H1 (cell line): ENCODE measurements at regions not wholly inside any gene's neighbourhood (a gene's known extent, or its start where the extent isn't known, plus 50 kb on each side); places are given as distances from the start of the nearest gene placed in this dataset.

Experiments used
- CTCF ChIA-PET: fragments of 300-600 bp; sonication (Branson Sonifier 250); formaldehyde crosslinking; loops from one replicate; lab custom pipeline; 2021; ENCODE audit not compliant: partially characterized antibody; lab: Charles Lee
- POLR2A ChIA-PET: fragments of 300-600 bp; sonication (Branson Sonifier 250); formaldehyde crosslinking; loops from one replicate; lab custom pipeline; 2021; ENCODE audit warnings: inconsistent platforms; ENCODE audit not compliant: partially characterized antibody; lab: Charles Lee
- DNase-seq, 2 experiments: peaks; one replicate each; pipeline versions ENCODE4 v3.0.0 to v3.0.0-alpha.2; 2010 to 2022; ENCODE audit warnings: low spot score in 2 of 2, low read depth in 1 of 2, mixed read lengths in 1 of 2
- FAIRE-seq: peaks from 2 replicates; lab custom pipeline; 2011; peaks lifted over from hg19 to GRCh38; lab: Jason Lieb, UNC
- H2AFZ ChIP-seq: 2 replicates; pipeline ENCODE4 v1.8.1; 2012; ENCODE audit warnings: low read length, inconsistent platforms
- H2AK5ac ChIP-seq: 2 replicates; pipeline ENCODE4 v1.6.1; 2013; ENCODE audit warnings: low read depth, low read length
- H2BK120ac ChIP-seq: replicated peaks from 2 replicates; pipeline ENCODE3; 2013; ENCODE audit warnings: low read depth, low read length, inconsistent platforms
- H2BK12ac ChIP-seq: 2 replicates; pipeline ENCODE4 v1.6.1; 2013; ENCODE audit warnings: low read depth, low read length
- H2BK15ac ChIP-seq: 2 replicates; pipeline ENCODE4 v1.6.1; 2013; ENCODE audit warnings: low read length
- H2BK20ac ChIP-seq: 2 replicates; pipeline ENCODE4 v1.6.1; 2013; ENCODE audit warnings: low read length
- H2BK5ac ChIP-seq: 2 replicates; pipeline ENCODE4 v1.6.1; 2013; ENCODE audit warnings: low read depth, low read length
- H3K14ac ChIP-seq: 2 replicates; pipeline ENCODE4 v1.6.1; 2013; ENCODE audit warnings: inconsistent platforms; ENCODE audit not compliant: insufficient read length
- H3K18ac ChIP-seq: 2 replicates; pipeline ENCODE4 v1.6.1; 2013; ENCODE audit warnings: low read length; ENCODE audit errors: extremely low read depth
- H3K23ac ChIP-seq: 2 replicates; pipeline ENCODE4 v1.6.1; 2013; ENCODE audit warnings: inconsistent platforms; ENCODE audit not compliant: insufficient read length
- H3K23me2 ChIP-seq: 2 replicates; pipeline ENCODE4 v1.6.1; 2013; ENCODE audit warnings: low read depth, low read length
- H3K27ac ChIP-seq: 2 replicates; pipeline ENCODE4 v1.6.1; 2011; ENCODE audit warnings: low read depth, low read length, inconsistent platforms
- H3K27me3 ChIP-seq, 4 experiments: replicated peaks in 1 of 4; 1 replicate in 1 of 4; 2 replicates in 3 of 4; pipeline versions ENCODE4 v1.6.1 to v1.8.1; 2011 to 2013; ENCODE audit warnings: low read length in 3 of 4, mild to moderate bottlenecking in 3 of 4, inconsistent platforms in 2 of 4, mixed read lengths in 2 of 4, moderate library complexity in 1 of 4; ENCODE audit not compliant: control insufficient read depth in 3 of 4, insufficient read depth in 3 of 4; ENCODE audit errors: extremely low read depth in 1 of 4
- H3K36me3 ChIP-seq, 4 experiments: 2 replicates each; pipeline versions ENCODE4 v1.6.1 to v1.8.1; 2011 to 2013; ENCODE audit warnings: mild to moderate bottlenecking in 4 of 4, low read length in 3 of 4, moderate library complexity in 2 of 4, control low read depth in 1 of 4, inconsistent platforms in 1 of 4; ENCODE audit not compliant: insufficient read depth in 4 of 4, control insufficient read depth in 2 of 4
- H3K4ac ChIP-seq: replicated peaks from 2 replicates; pipeline ENCODE3; 2013; ENCODE audit warnings: low read length, low read depth, mixed read lengths, inconsistent platforms; ENCODE audit not compliant: insufficient read length
- H3K4me1 ChIP-seq, 4 experiments: replicated peaks in 1 of 4; 1 replicate in 1 of 4; 2 replicates in 3 of 4; pipeline versions ENCODE4 v1.6.1 to v1.8.1; 2011 to 2013; ENCODE audit warnings: low read length in 3 of 4, inconsistent platforms in 2 of 4, mixed read lengths in 1 of 4; ENCODE audit not compliant: insufficient read depth in 4 of 4, control insufficient read depth in 3 of 4
- H3K4me2 ChIP-seq, 2 experiments: 2 replicates each; pipeline versions ENCODE4 v1.6.1 to v1.8.1; 2011 to 2013; ENCODE audit warnings: low read depth in 2 of 2, low read length in 2 of 2, control low read depth in 1 of 2, inconsistent platforms in 1 of 2, mild to moderate bottlenecking in 1 of 2; ENCODE audit not compliant: insufficient read depth in 1 of 2
- H3K4me3 ChIP-seq, 4 experiments: fragments of 200-600, 300-600 bp in 1 of 4; sonication (generic), shearing (Covaris generic), sonication (Bioruptor Twin) in 1 of 4; 2 replicates each; pipeline versions ENCODE4 v1.5.1 to v1.8.1; 2011 to 2016; ENCODE audit warnings: low read length in 4 of 4, low read depth in 3 of 4, control low read depth in 2 of 4, inconsistent platforms in 2 of 4, mild to moderate bottlenecking in 2 of 4, mixed read lengths in 1 of 4, moderate library complexity in 1 of 4; ENCODE audit not compliant: insufficient read depth in 2 of 4; ENCODE audit errors: extremely low read depth in 1 of 4
- H3K56ac ChIP-seq: replicated peaks from 2 replicates; pipeline ENCODE3; 2013; ENCODE audit warnings: low read depth, mild to moderate bottlenecking, mixed read lengths, low read length, inconsistent platforms; ENCODE audit not compliant: insufficient read length
- H3K79me1 ChIP-seq: 2 replicates; pipeline ENCODE4 v1.6.1; 2013; ENCODE audit warnings: low read depth, low read length, control low read depth
- H3K79me2 ChIP-seq, 2 experiments: 2 replicates each; pipeline versions ENCODE4 v1.6.1 to v1.8.1; 2012 to 2013; ENCODE audit warnings: low read length in 2 of 2, mild to moderate bottlenecking in 2 of 2, inconsistent platforms in 1 of 2; ENCODE audit not compliant: insufficient read depth in 2 of 2, control insufficient read depth in 1 of 2
- H3K9ac ChIP-seq, 4 experiments: replicated peaks in 1 of 4; 1 replicate in 1 of 4; 2 replicates in 3 of 4; pipeline versions ENCODE4 v1.6.1 to v1.8.1; 2011 to 2013; ENCODE audit warnings: low read depth in 3 of 4, low read length in 3 of 4, control low read depth in 2 of 4, mild to moderate bottlenecking in 2 of 4, moderate library complexity in 2 of 4, inconsistent platforms in 1 of 4; ENCODE audit errors: extremely low read depth in 1 of 4
- H3K9me3 ChIP-seq, 2 experiments: 2 replicates each; pipeline versions ENCODE4 v1.6.1 to v1.8.1; 2012 to 2013; ENCODE audit warnings: mild to moderate bottlenecking in 2 of 2, moderate library complexity in 2 of 2, control low read depth in 1 of 2, inconsistent platforms in 1 of 2, low read depth in 1 of 2, low read length in 1 of 2, mixed read lengths in 1 of 2; ENCODE audit not compliant: insufficient read depth in 2 of 2
- H4K20me1 ChIP-seq, 2 experiments: replicated peaks in 1 of 2; 2 replicates each; pipeline versions ENCODE3 to v1.8.1; 2011 to 2013; ENCODE audit warnings: inconsistent platforms in 2 of 2, low read length in 2 of 2, mild to moderate bottlenecking in 1 of 2; ENCODE audit not compliant: insufficient read depth in 2 of 2, control insufficient read depth in 1 of 2
- H4K5ac ChIP-seq: 2 replicates; pipeline ENCODE4 v1.6.1; 2013; ENCODE audit warnings: low read length, low read depth, mixed read lengths, inconsistent platforms; ENCODE audit not compliant: insufficient read length
- H4K8ac ChIP-seq: 2 replicates; pipeline ENCODE4 v1.8.0; 2013; ENCODE audit warnings: mild to moderate bottlenecking, moderate library complexity, low read length, inconsistent platforms; ENCODE audit not compliant: insufficient read depth; ENCODE audit errors: extremely low read depth
- H4K91ac ChIP-seq: replicated peaks from 2 replicates; pipeline ENCODE3; 2013; ENCODE audit warnings: low read length, mixed read lengths, inconsistent platforms; ENCODE audit not compliant: insufficient read length
- CBX5 ChIP-seq: fragments of 300-800, 300-1000 bp; sonication (generic); IDR thresholded peaks from 2 replicates; pipeline ENCODE4 v1.7.1; 2016; ENCODE audit warnings: antibody characterized with exemption, low read length, low read depth
- CHD1 ChIP-seq: IDR thresholded peaks from 2 replicates; pipeline ENCODE4 v1.6.1; 2012; ENCODE audit warnings: low read depth, low read length, improper control_type of control experiment
- EGR1 ChIP-seq: IDR thresholded peaks from 2 replicates; pipeline ENCODE4 v1.6.1; 2011; ENCODE audit warnings: low read depth, low read length, borderline replicate concordance
- KDM4A ChIP-seq: IDR thresholded peaks from one replicate; pipeline ENCODE4 v1.7.1; 2012; ENCODE audit warnings: low read depth, mild to moderate bottlenecking, moderate library complexity, low read length, inconsistent platforms; ENCODE audit not compliant: severe bottlenecking
- RNF2 ChIP-seq: fragments of 200-900, 300-1000 bp; sonication (generic); IDR thresholded peaks from 2 replicates; pipeline ENCODE4 v1.7.1; 2016; ENCODE audit warnings: borderline replicate concordance, low read depth, mild to moderate bottlenecking, antibody characterized with exemption, low read length; ENCODE audit not compliant: poor library complexity, severe bottlenecking; ENCODE audit errors: missing control alignments
- WGBS, 2 experiments: shearing (Covaris generic) in 1 of 2; methylation state at CpG; one replicate each; pipeline versions ENCODE4 v1.1.6 to v1.1.7; 2013 to 2015; ENCODE audit warnings: low lambda C conversion rate in 2 of 2, mixed read lengths in 2 of 2, inconsistent platforms in 1 of 2, low coverage in 1 of 2, missing lambda C conversion rate in 1 of 2; ENCODE audit not compliant: insufficient replicate concordance in 2 of 2, insufficient coverage in 1 of 2, insufficient read length in 1 of 2; ENCODE audit errors: extremely low coverage in 1 of 2, missing lambda C conversion rate in 1 of 2; 5-methylcytosine and 5-hydroxymethylcytosine counted together
- TF ChIP-seq, protein P1 (sequence below), 3 experiments: IDR thresholded peaks; 1 replicate in 2 of 3; 2 replicates in 1 of 3; pipeline versions ENCODE4 v1.5.1 to v1.6.1; 2011; ENCODE audit warnings: low read length in 3 of 3, mild to moderate bottlenecking in 3 of 3, inconsistent platforms in 2 of 3, low read depth in 1 of 3, moderate library complexity in 1 of 3; ENCODE audit not compliant: insufficient read depth in 1 of 3; ENCODE audit errors: control extremely low read depth in 1 of 3
- TF ChIP-seq, protein P2 (sequence below): IDR thresholded peaks from 2 replicates; pipeline ENCODE4 v1.6.1; 2012; ENCODE audit warnings: inconsistent platforms

DNA sequence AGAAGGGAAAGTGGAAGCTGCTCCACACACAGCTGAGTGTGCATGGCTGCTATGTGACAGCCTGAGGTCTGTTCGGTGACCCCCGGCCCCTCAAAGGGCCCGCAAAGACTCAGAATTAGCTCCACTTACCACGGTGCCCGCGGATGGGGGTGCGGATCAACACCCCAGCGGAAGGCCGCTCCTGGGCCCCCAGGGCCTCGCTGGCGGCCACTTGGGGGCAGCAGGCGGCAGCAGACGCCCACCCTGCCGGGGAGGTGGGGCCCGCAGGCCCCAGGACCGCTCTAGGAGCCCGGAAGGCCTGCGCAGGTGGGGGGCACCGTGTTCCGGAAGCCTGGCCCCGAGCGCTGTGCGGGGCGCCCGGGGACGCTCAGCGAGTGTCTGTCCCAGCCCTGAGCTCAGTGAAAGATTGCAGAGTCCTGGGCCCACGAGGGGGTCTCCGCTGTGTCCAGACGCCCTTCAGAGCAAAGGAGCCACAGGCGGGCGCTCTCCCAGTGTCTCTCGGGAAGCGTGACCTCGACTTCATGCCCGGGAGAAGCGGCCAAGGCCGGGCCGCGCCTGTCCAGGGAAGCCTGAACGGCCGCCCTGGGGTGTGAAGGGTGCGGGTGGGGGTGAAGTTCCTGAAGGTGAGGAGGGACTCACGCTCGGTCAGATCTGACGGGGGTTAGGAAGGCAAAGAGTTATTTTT is 118.7 kb downstream of the VAPA start:
- H3K79me1 ChIP-seq, result no peaks in the 10 kb centered on the region
- peaks cover 0 to 2% (median 0%) of the 10 kb centered on the region in 4 experiments; a peak in 2 of 7 replicates for H3K27me3 ChIP-seq
- H4K5ac ChIP-seq, result no peak overlapping the region
- no peak overlapping the region for H2BK20ac ChIP-seq
- H4K8ac ChIP-seq, result peak overlapping the region; percentile 54
- peak overlapping the region; percentile 67; the same call in 1 of the 2 replicates for H2BK5ac ChIP-seq
- H3K4ac ChIP-seq, result no peak overlapping the region
- peak overlapping the region in 3 of 4 experiments; percentile 11 to 50 (median 14); a peak in 5 of 8 replicates for H3K4me3 ChIP-seq
- no peak overlapping the region for H3K56ac ChIP-seq
- WGBS, 2 experiments, result 30% methylated on average over 44 of the region's 46 CpGs; no CpG with 5 or more reads in 1 of the 2 experiments
- DNase-seq (peak; percentile 44 to 83), FAIRE-seq (no peak)
- no peak overlapping the region for H3K23ac ChIP-seq
- H3K36me3 ChIP-seq, result no peaks in the 10 kb centered on the region
- no peak overlapping the region for H3K27ac ChIP-seq
- H4K91ac ChIP-seq, result peak overlapping the region; percentile 75
- no peak overlapping the region for H2AK5ac ChIP-seq
- H3K9ac ChIP-seq, result no peak overlapping the region
- H3K23me2 ChIP-seq, result no peaks in the 10 kb centered on the region; the same call in 1 of the 2 replicates
- H3K79me2 ChIP-seq, result no peaks in the 10 kb centered on the region
- H2BK120ac ChIP-seq, result peak overlapping the region; percentile 77
- H4K20me1 ChIP-seq, result no peaks in the 10 kb centered on the region
- 0 out of 2 replicates have a peak overlapping the region, but pooled peaks have one; percentile 76 for H2BK15ac ChIP-seq
- no peak overlapping the region for H3K14ac ChIP-seq
- peaks cover 0 to 7% (median 5%) of the 10 kb centered on the region in 4 experiments; a peak in 5 of 7 replicates for H3K4me1 ChIP-seq
- no peaks in the 10 kb centered on the region for H3K9me3 ChIP-seq
- POLR2A ChIA-PET, result interaction anchor here (1.0 to 1.2 kb wide), 2 partner anchors 11 to 16 kb away, joined by 3 to 4 read pairs; no protein-coding TSS in a partner anchor
- peak overlapping the region; percentile 98 for H2AFZ ChIP-seq
- H3K4me2 ChIP-seq, result peak overlapping the region; percentile 57 to 63
- no peak overlapping the region for H2BK12ac ChIP-seq
- H3K18ac ChIP-seq, result peak overlapping the region; percentile 80; the same call in 1 of the 2 replicates
- CTCF ChIA-PET, result interaction anchor here (0.6 to 2.2 kb wide), 41 partner anchors 9 to 506 kb away, joined by 3 to 11 read pairs (median 4); no protein-coding TSS in a partner anchor
- TF ChIP-seq, protein P1, sequence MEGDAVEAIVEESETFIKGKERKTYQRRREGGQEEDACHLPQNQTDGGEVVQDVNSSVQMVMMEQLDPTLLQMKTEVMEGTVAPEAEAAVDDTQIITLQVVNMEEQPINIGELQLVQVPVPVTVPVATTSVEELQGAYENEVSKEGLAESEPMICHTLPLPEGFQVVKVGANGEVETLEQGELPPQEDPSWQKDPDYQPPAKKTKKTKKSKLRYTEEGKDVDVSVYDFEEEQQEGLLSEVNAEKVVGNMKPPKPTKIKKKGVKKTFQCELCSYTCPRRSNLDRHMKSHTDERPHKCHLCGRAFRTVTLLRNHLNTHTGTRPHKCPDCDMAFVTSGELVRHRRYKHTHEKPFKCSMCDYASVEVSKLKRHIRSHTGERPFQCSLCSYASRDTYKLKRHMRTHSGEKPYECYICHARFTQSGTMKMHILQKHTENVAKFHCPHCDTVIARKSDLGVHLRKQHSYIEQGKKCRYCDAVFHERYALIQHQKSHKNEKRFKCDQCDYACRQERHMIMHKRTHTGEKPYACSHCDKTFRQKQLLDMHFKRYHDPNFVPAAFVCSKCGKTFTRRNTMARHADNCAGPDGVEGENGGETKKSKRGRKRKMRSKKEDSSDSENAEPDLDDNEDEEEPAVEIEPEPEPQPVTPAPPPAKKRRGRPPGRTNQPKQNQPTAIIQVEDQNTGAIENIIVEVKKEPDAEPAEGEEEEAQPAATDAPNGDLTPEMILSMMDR (IDR thresholded peaks at IDR 0.05; ENCODE audit: control extremely low read depth in 1 of 3, insufficient read depth in 1 of 3, low read depth in 1 of 3, low read length in 3 of 3), result peak; percentile 66 to 87 (median 79)
- TF ChIP-seq KDM4A, result peak; percentile 62
- TF ChIP-seq EGR1, result peak; percentile 43; the same call in 1 of the 2 replicates
- TF ChIP-seq, protein P2, sequence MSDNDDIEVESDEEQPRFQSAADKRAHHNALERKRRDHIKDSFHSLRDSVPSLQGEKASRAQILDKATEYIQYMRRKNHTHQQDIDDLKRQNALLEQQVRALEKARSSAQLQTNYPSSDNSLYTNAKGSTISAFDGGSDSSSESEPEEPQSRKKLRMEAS, result peak; percentile 59
- TF ChIP-seq CHD1, result no peak
- no peak for TF ChIP-seq CBX5
- peak; percentile 35 for TF ChIP-seq RNF2
